Endothelial cell of umbilical vein (primary cell): ENCODE measurements at regions not wholly inside any gene's neighbourhood (a gene's known extent, or its start where the extent isn't known, plus 50 kb on each side); places are given as distances from the start of the nearest gene placed in this dataset.

Experiments
- BruUV-seq: library from RNA; stranded (reverse); fragments of 400-500 nt; replicated peaks from 2 replicates; lab custom pipeline; 2021; lab: Mats Ljungman, UMichigan
- CTCF ChIA-PET: fragments of 300-600, 350-600 bp; sonication (Branson Sonifier 250); formaldehyde crosslinking; loops from one replicate; lab custom pipeline; 2021; ENCODE audit warnings: antibody characterized with exemption, inconsistent platforms; lab: Charles Lee
- POLR2A ChIA-PET: fragments of 300-600, 350-600 bp; sonication (Branson Sonifier 250); formaldehyde crosslinking; loops from one replicate; lab custom pipeline; 2021; ENCODE audit warnings: antibody characterized with exemption, inconsistent platforms; lab: Charles Lee
- DNase-seq: peaks from one replicate; pipeline ENCODE4 v3.0.0-alpha.2; 2011; ENCODE audit warnings: low read depth, low spot score
- FAIRE-seq: peaks from 2 replicates; lab custom pipeline; 2011; peaks lifted over from hg19 to GRCh38; lab: Jason Lieb, UNC
- H2AFZ ChIP-seq: 2 replicates; pipeline ENCODE4 v1.6.0; 2012; ENCODE audit warnings: low read depth, low read length, control low read depth, inconsistent platforms
- H3K27ac ChIP-seq: 2 replicates; pipeline ENCODE4 v1.5.1; 2011; ENCODE audit warnings: low read depth, mild to moderate bottlenecking, control low read depth, low read length, moderate library complexity; ENCODE audit not compliant: insufficient read depth
- H3K27me3 ChIP-seq, 2 experiments: 2 replicates each; pipeline versions ENCODE4 v1.6.0 to v1.6.1; 2011; ENCODE audit warnings: low read length in 2 of 2, mixed read lengths in 1 of 2; ENCODE audit not compliant: control insufficient read depth in 2 of 2, insufficient read depth in 2 of 2
- H3K36me3 ChIP-seq, 2 experiments: 2 replicates in 1 of 2; 3 replicates in 1 of 2; pipeline ENCODE4 v1.5.1; 2011; ENCODE audit warnings: low read length in 2 of 2, mild to moderate bottlenecking in 1 of 2, moderate library complexity in 1 of 2; ENCODE audit not compliant: control insufficient read depth in 2 of 2, insufficient read depth in 2 of 2; ENCODE audit errors: extremely low read depth in 1 of 2
- H3K4me1 ChIP-seq: 3 replicates; pipeline ENCODE4 v1.5.1; 2011; ENCODE audit warnings: mild to moderate bottlenecking, low read length; ENCODE audit not compliant: control insufficient read depth, insufficient read depth; ENCODE audit errors: extremely low read depth
- H3K4me2 ChIP-seq: 2 replicates; pipeline ENCODE4 v1.6.1; 2011; ENCODE audit warnings: low read length, control low read depth, mixed read lengths; ENCODE audit not compliant: insufficient read depth
- H3K4me3 ChIP-seq, 3 experiments: fragments of 200-600 bp in 1 of 3; sonication (generic), shearing (Covaris generic) in 1 of 3; replicated peaks in 1 of 3; 2 replicates each; pipeline ENCODE4 v1.5.1; 2011 to 2016; ENCODE audit warnings: control low read depth in 3 of 3, low read length in 3 of 3, mild to moderate bottlenecking in 2 of 3, inconsistent platforms in 1 of 3, low read depth in 1 of 3, moderate library complexity in 1 of 3; ENCODE audit not compliant: insufficient read depth in 1 of 3
- H3K79me2 ChIP-seq: 2 replicates; pipeline ENCODE4 v1.6.0; 2012; ENCODE audit warnings: low read length, inconsistent platforms; ENCODE audit not compliant: control insufficient read depth, insufficient read depth
- H3K9ac ChIP-seq: replicated peaks from 2 replicates; pipeline ENCODE3; 2011; ENCODE audit warnings: low read length, control low read depth; ENCODE audit not compliant: insufficient read depth; ENCODE audit errors: extremely low read depth
- H3K9me1 ChIP-seq: replicated peaks from 3 replicates; pipeline ENCODE4 v1.6.0; 2011; ENCODE audit warnings: mild to moderate bottlenecking, low read length; ENCODE audit not compliant: control insufficient read depth, insufficient read depth; ENCODE audit errors: extremely low read depth
- H3K9me3 ChIP-seq: replicated peaks from 2 replicates; pipeline ENCODE4 v1.5.1; 2012; ENCODE audit warnings: low read length, inconsistent platforms; ENCODE audit not compliant: control insufficient read depth, insufficient read depth
- H4K20me1 ChIP-seq: replicated peaks from 2 replicates; pipeline ENCODE3; 2011; ENCODE audit warnings: mild to moderate bottlenecking, low read length; ENCODE audit not compliant: control insufficient read depth, insufficient read depth; ENCODE audit errors: extremely low read depth
- CTCF ChIP-seq, 2 donors: IDR thresholded peaks; 1 replicate in 1 of 2; 2 replicates in 1 of 2; pipeline ENCODE4 v1.5.1; 2011; ENCODE audit warnings: low read length in 2 of 2, mild to moderate bottlenecking in 2 of 2, moderate library complexity in 2 of 2, control low read depth in 1 of 2, inconsistent platforms in 1 of 2, low read depth in 1 of 2; ENCODE audit not compliant: insufficient read depth in 1 of 2; ENCODE audit errors: extremely low read depth in 1 of 2
- EZH2 ChIP-seq: IDR thresholded peaks from 2 replicates; pipeline ENCODE4 v1.6.1; 2012; ENCODE audit warnings: borderline replicate concordance, low read depth, mild to moderate bottlenecking, moderate library complexity, low read length, inconsistent platforms; ENCODE audit not compliant: severe bottlenecking
- FOS ChIP-seq: IDR thresholded peaks from 2 replicates; pipeline ENCODE4 v1.6.1; 2011; ENCODE audit warnings: mild to moderate bottlenecking, low read length, moderate library complexity, borderline replicate concordance; ENCODE audit not compliant: insufficient read depth
- GATA2 ChIP-seq: IDR thresholded peaks from 2 replicates; pipeline ENCODE4 v1.7.0; 2011; ENCODE audit warnings: low read depth, mild to moderate bottlenecking, moderate library complexity, mixed read lengths, low read length; ENCODE audit not compliant: insufficient read length, insufficient read depth
- JUN ChIP-seq: IDR thresholded peaks from 2 replicates; pipeline ENCODE4 v1.6.1; 2011; ENCODE audit warnings: borderline replicate concordance, low read depth; ENCODE audit not compliant: insufficient read length, insufficient read depth
- MAX ChIP-seq: IDR thresholded peaks from 2 replicates; pipeline ENCODE4 v1.6.1; 2011; ENCODE audit not compliant: insufficient read depth, insufficient read length
- MYC ChIP-seq: IDR thresholded peaks from one replicate; pipeline ENCODE4 v1.6.1; 2011; ENCODE audit warnings: mild to moderate bottlenecking, low read depth, low read length
- POLR2A ChIP-seq: IDR thresholded peaks from 2 replicates; pipeline ENCODE4 v1.6.1; 2012; ENCODE audit warnings: low read depth, mild to moderate bottlenecking, control low read depth, low read length
- POLR2AphosphoS5 ChIP-seq: IDR thresholded peaks from 2 replicates; pipeline ENCODE4 v1.6.1; 2012; ENCODE audit warnings: low read depth, mild to moderate bottlenecking, control low read depth, low read length, moderate library complexity; ENCODE audit not compliant: insufficient read depth
- dilution Hi-C: fragments of 300-500 bp; cut with MboI; formaldehyde crosslinking; loops from one replicate; pipeline ENCODE4 v1.15.0; 2019; ENCODE audit warnings: low sequenced_read_pairs; ENCODE audit not compliant: extremely low pct_ligation_motif_present
- intact Hi-C: fragments of 100-400 bp; cut with micrococcal nuclease; formaldehyde crosslinking; loops from one replicate; pipeline ENCODE4 v1.10.0; 2022

GRCh38 chr13:68982961-68983619 is 1124.5 kb upstream of the ATXN8OS start:
- intact Hi-C loops = no loop called here
- FAIRE-seq (no peak), DNase-seq (no peak)
- Histone ChIP-seq H3K27ac (no peak overlapping the region), H3K79me2 (no peaks in the 10 kb centered on the region), H3K4me3 (no peak overlapping the region), H3K9me3 (no peaks in the 10 kb centered on the region), H2AFZ (no peak overlapping the region), H3K4me2 (no peak overlapping the region), H3K9ac (no peak overlapping the region), H4K20me1 (no peaks in the 10 kb centered on the region), H3K27me3 (no peaks in the 10 kb centered on the region), H3K4me1 (no peaks in the 10 kb centered on the region), H3K9me1 (no peaks in the 10 kb centered on the region), H3K36me3 (no peaks in the 10 kb centered on the region)
- TF ChIP-seq CTCF (IDR thresholded peaks at IDR 0.05; ENCODE audit: extremely low read depth in 1 of 2, insufficient read depth in 1 of 2, low read depth in 1 of 2, low read length in 2 of 2) (no peak), JUN (no peak), MYC (no peak), MAX (no peak), GATA2 (no peak), POLR2A (no peak), POLR2AphosphoS5 (no peak), EZH2 (no peak), FOS (no peak)
- CTCF ChIA-PET = interaction anchor here (1.0 kb wide), 1 partner anchor 13 kb away, joined by 3 read pairs; no protein-coding TSS in a partner anchor
- POLR2A ChIA-PET = no interaction called here
- dilution Hi-C loops = no loop called here
- no TSS peak for BruUV-seq
